ENCODE measurements at regions not wholly inside any gene's neighbourhood (a gene's known extent, or its start where the extent isn't known, plus 50 kb on each side); places are given as distances from the start of the nearest gene placed in this dataset.

GRCh38 chr15:85326291-85326690 is 54.1 kb upstream of the AKAP13 start:
- Histone ChIP-seq H3K27ac (ENCODE audit: low read depth in 1 of 2, low read length in 2 of 2) (no peak overlapping the region), H3K4me3 (ENCODE audit: low read depth in 1 of 3, low read length in 3 of 3) (no peak overlapping the region), H3K9ac (ENCODE audit: low read depth in 1 of 2, low read length in 2 of 2) (no peak overlapping the region), H3K4me1 (ENCODE audit: control insufficient read depth in 4 of 4, insufficient read depth in 4 of 4, low read length in 3 of 4) (peaks cover 0 to 12% (median 5%) of the 10 kb centered on the region in 4 donors), H3K27me3 (ENCODE audit: control insufficient read depth in 4 of 4, insufficient read depth in 4 of 4, low read length in 3 of 4) (no peaks in the 10 kb centered on the region), H3K9me3 (ENCODE audit: control insufficient read depth in 4 of 4, low read length in 3 of 4) (no peaks in the 10 kb centered on the region), H3K36me3 (ENCODE audit: control insufficient read depth in 4 of 4, insufficient read depth in 3 of 4, low read depth in 1 of 4, low read length in 3 of 4) (no peaks in the 10 kb centered on the region)
- DNase-seq (ENCODE audit: low spot score), result no peak
- TF ChIP-seq HNF4G (IDR thresholded peaks at IDR 0.05), result no peak
- TF ChIP-seq FOXA1 (IDR thresholded peaks at IDR 0.05), result no peak
- TF ChIP-seq REST (IDR thresholded peaks at IDR 0.05), result no peak
- TF ChIP-seq YY1 (IDR thresholded peaks at IDR 0.05), result no peak

GRCh38 chr15:85327820-85328219 is 52.6 kb upstream of the AKAP13 start:
- H3K9me3 ChIP-seq (ENCODE audit: control insufficient read depth in 4 of 4, low read length in 3 of 4), result no peaks in the 10 kb centered on the region
- H3K36me3 ChIP-seq (ENCODE audit: control insufficient read depth in 4 of 4, insufficient read depth in 3 of 4, low read depth in 1 of 4, low read length in 3 of 4), result no peaks in the 10 kb centered on the region
- no peak overlapping the region for H3K4me3 ChIP-seq (ENCODE audit: low read depth in 1 of 3, low read length in 3 of 3)
- H3K27ac ChIP-seq (ENCODE audit: low read depth in 1 of 2, low read length in 2 of 2), result no peak overlapping the region
- no peak for DNase-seq (ENCODE audit: low spot score)
- TF ChIP-seq RAD21 (IDR thresholded peaks at IDR 0.05) (no peak), HNF4A (conservative IDR thresholded peaks at IDR 0.05) (no peak), SP1 (IDR thresholded peaks at IDR 0.05) (no peak), JUND (IDR thresholded peaks at IDR 0.05) (no peak), YY1 (IDR thresholded peaks at IDR 0.05) (no peak), NR2F2 (IDR thresholded peaks at IDR 0.05) (no peak), EGR1 (IDR thresholded peaks at IDR 0.05; ENCODE audit: low read depth in 2 of 2) (no peak), ATF3 (IDR thresholded peaks at IDR 0.05) (no peak), REST (IDR thresholded peaks at IDR 0.05) (no peak), GABPA (IDR thresholded peaks at IDR 0.05 in 1 of 2, conservative IDR thresholded peaks at IDR 0.05 in 1 of 2) (no peak), CTCF (IDR thresholded peaks at IDR 0.05; ENCODE audit: low read depth, low read length, missing input control) (no peak), RXRA (IDR thresholded peaks at IDR 0.05) (no peak), MAX (IDR thresholded peaks at IDR 0.05) (no peak), FOXA2 (IDR thresholded peaks at IDR 0.05) (no peak), FOXA1 (IDR thresholded peaks at IDR 0.05) (no peak)
- H3K4me1 ChIP-seq (ENCODE audit: control insufficient read depth in 4 of 4, insufficient read depth in 4 of 4, low read length in 3 of 4), result peaks cover 0 to 16% (median 8%) of the 10 kb centered on the region in 4 donors
- WGBS, result 85% methylated on average over 3 of the region's 3 CpGs
- no peaks in the 10 kb centered on the region for H3K27me3 ChIP-seq (ENCODE audit: control insufficient read depth in 4 of 4, insufficient read depth in 4 of 4, low read length in 3 of 4)
- H3K9ac ChIP-seq (ENCODE audit: low read depth in 1 of 2, low read length in 2 of 2), result no peak overlapping the region
